ENCODE measurements at regions not wholly inside any gene's neighbourhood (a gene's known extent, or its start where the extent isn't known, plus 50 kb on each side); places are given as distances from the start of the nearest gene placed in this dataset.
"Not testable (repeated sequence)": the region's sequence is repeated elsewhere in the genome, so short reads cannot be mapped to it uniquely, and the experiment has no call there.

DNA sequence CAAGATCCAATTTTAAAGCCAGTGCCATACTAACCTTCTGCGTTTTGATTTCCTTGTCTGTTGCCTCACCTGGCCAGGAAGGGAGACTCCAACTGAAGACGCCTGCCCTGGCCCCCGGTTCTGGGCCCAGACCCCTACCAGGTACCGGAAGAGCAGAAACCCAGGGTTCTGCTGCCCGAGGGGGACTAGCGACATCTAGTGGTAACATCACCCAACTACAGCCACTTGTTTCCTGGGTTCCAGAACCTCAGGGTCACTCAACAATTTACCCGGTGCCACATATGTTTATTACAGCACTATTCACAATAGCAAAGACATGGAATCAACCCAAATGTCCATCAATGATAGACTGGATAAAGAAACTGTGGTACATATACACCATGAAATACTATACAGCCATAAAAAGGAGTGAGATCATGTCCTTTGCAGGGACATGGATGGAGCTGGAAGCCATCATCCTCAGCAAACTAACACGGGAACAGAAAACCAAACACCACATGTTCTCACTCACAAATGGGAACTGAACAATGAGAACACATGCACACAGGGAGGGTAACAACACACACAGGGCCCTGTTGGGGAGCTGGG lies 268.7 kb upstream of the IRX4 start:
- intact Hi-C loops (cut with micrococcal nuclease); H3K4me3 Mint-ChIP-seq; H3K27ac Mint-ChIP-seq; H3K27me3 Mint-ChIP-seq; H3K36me3 Mint-ChIP-seq (ENCODE audit: low read depth); H3K9me3 Mint-ChIP-seq; H3K4me1 Mint-ChIP-seq (ENCODE audit: low read depth): not testable (repeated sequence)

- Mint-ChIP-seq H3K4me1 (ENCODE audit: low read depth) (no peaks in the 10 kb centered on the region), H3K27ac (no peak overlapping the region), H3K27me3 (no peaks in the 10 kb centered on the region), H3K36me3 (ENCODE audit: low read depth) (no peaks in the 10 kb centered on the region), H3K4me3 (no peak overlapping the region), H3K9me3 (no peaks in the 10 kb centered on the region)
- intact Hi-C loops (cut with micrococcal nuclease), result no loop called here
Observed at GRCh38 chr5:2149195-2149539, 266.4 kb upstream of the IRX4 start.

- Mint-ChIP-seq H3K36me3 (ENCODE audit: low read depth) (no peaks in the 10 kb centered on the region), H3K4me1 (ENCODE audit: low read depth) (no peaks in the 10 kb centered on the region), H3K9me3 (no peaks in the 10 kb centered on the region), H3K27ac (no peak overlapping the region), H3K4me3 (no peak overlapping the region), H3K27me3 (no peaks in the 10 kb centered on the region)
- intact Hi-C loops (cut with micrococcal nuclease), result no loop called here
Observed at GRCh38 chr5:2148312-2149194, 265.8 kb upstream of the IRX4 start.

GRCh38 chr5:2147504-2148311 lies 265.0 kb upstream of the IRX4 start:
- H3K9me3 Mint-ChIP-seq, result no peaks in the 10 kb centered on the region
- no peak overlapping the region for H3K27ac Mint-ChIP-seq
- no peaks in the 10 kb centered on the region for H3K4me1 Mint-ChIP-seq (ENCODE audit: low read depth)
- intact Hi-C loops (cut with micrococcal nuclease), result no loop called here
- H3K27me3 Mint-ChIP-seq, result no peaks in the 10 kb centered on the region
- no peaks in the 10 kb centered on the region for H3K36me3 Mint-ChIP-seq (ENCODE audit: low read depth)
- no peak overlapping the region for H3K4me3 Mint-ChIP-seq

- Mint-ChIP-seq H3K27me3 (no peaks in the 10 kb centered on the region), H3K9me3 (no peaks in the 10 kb centered on the region), H3K27ac (no peak overlapping the region), H3K4me3 (no peak overlapping the region), H3K36me3 (ENCODE audit: low read depth) (no peaks in the 10 kb centered on the region), H3K4me1 (ENCODE audit: low read depth) (no peaks in the 10 kb centered on the region)
- intact Hi-C loops (cut with micrococcal nuclease), result no loop called here
Observed at GRCh38 chr5:2143646-2144353, 261.1 kb upstream of the IRX4 start.

DNA sequence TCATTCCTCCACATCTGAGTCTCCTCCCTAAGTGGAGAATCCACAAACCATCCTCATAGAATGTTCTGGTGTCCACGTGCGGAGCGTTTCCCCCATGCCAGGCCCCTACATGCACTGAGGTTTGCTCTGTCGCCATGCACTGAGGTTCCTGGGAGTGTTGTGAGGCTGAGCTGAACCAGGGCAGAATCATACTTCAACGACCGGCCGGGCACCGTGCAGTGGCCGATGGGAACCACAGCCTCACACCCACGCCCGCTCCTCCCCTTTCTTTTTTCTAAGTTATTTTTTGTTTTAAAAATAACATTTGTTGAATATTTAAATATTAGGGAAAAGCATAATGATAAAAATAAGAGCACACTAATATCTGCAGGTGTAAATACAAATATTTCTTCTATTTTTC lies 260.4 kb upstream of the IRX4 start:
- H3K4me3 Mint-ChIP-seq, result no peak overlapping the region
- intact Hi-C loops (cut with micrococcal nuclease), result no loop called here
- no peaks in the 10 kb centered on the region for H3K9me3 Mint-ChIP-seq
- H3K4me1 Mint-ChIP-seq (ENCODE audit: low read depth), result no peaks in the 10 kb centered on the region
- no peaks in the 10 kb centered on the region for H3K27me3 Mint-ChIP-seq
- no peaks in the 10 kb centered on the region for H3K36me3 Mint-ChIP-seq (ENCODE audit: low read depth)
- no peak overlapping the region for H3K27ac Mint-ChIP-seq

DNA sequence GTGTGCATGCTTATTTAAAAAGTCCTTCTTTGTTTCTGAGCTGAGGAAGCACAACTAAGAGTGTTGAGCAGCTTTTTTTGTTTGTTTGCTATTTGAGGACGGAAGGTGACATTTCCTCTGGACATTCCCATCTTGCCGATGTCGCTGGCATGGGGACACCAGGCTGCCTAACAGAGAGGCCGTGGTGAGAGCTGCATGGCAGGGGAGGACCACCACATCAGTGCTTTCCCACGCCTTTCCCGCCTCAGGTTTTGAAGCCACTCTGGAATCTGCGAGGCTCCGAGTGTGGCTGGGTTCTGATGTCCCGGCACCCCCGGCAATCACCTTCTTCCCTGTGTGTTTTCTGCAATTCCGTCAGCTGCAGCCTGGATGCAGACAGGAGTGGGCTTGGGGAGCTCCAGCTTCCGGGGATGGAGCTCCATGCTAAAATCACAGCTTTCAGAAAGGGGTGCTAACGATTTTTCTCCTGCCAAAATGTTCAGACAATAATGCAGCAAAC lies 259.8 kb upstream of the IRX4 start:
- H3K4me3 Mint-ChIP-seq, result no peak overlapping the region
- intact Hi-C loops (cut with micrococcal nuclease), result no loop called here

DNA sequence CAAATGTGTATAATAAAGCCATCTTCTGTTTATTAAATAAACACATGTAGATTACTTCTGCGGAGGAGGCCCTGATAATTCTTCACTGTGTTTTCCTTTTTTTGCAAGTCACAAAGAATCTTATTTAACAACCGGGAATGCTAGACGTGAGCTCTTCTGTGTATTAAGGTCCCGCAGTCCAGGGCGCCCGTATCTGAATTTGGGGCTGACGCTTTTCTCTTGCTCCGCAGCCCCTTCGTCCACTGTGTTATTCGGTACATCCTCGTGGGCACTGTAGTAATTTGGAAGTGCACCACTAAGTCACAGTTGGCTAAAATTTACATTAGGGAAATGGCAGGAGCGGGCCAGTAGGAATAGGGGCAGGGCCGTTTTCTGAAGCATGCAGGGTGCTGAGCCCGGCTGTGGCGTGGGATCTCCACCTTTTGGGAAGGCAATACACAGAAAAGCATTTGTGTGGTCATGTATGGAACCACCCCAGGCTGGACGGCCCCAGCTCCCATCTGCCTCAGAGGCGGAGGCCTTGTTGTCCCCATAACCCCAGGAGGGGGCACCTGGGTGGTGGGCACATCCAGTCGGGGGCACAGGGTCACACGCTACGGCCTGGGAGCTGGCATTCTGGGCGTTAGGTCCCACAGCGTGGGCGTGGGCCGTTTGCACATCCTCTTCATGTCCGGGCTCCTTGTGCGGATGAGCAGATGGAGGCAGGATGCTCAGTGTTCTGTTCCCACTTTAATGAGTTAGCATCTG lies 258.7 kb upstream of the IRX4 start:
- no peaks in the 10 kb centered on the region for H3K27me3 Mint-ChIP-seq

More for the DNA sequence above, 259.8 kb upstream of the IRX4 start:
- no peaks in the 10 kb centered on the region for H3K27me3 Mint-ChIP-seq
- no peaks in the 10 kb centered on the region for H3K9me3 Mint-ChIP-seq
- no peaks in the 10 kb centered on the region for H3K36me3 Mint-ChIP-seq (ENCODE audit: low read depth)
- H3K4me1 Mint-ChIP-seq (ENCODE audit: low read depth), result no peaks in the 10 kb centered on the region
- H3K27ac Mint-ChIP-seq, result no peak overlapping the region

DNA sequence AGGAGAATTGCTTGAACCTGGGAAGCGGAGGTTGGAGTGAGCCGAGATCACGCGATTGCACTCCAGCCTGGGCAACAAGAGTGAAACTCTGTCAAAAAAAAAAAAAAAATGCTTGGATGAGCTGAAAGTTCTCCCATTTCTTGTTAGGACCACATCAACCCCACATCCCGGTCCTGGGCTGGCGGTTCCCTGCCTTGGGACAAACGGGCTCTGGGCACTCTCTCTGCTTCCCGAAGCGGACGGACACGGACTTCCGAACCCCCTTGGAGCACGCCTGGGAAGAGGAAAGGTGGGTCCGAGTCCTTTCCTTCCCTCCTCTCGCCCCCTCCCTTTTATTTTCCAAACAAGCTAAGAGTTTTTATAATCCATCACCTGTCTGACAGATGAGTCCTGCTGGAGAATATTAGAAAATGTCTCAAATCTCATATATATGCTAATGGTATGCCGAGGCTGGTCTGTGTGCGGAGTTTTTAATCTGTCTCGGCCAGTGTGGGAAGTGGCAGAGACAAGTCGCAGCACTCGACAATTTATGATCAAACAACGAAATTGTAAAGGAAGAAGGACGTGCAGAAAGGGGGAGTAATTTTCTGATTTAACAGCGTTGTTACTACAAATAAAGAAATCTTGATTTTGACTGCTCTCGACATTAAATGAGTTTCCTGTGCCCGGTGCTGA lies 257.9 kb upstream of the IRX4 start:
- no peak overlapping the region for H3K27ac Mint-ChIP-seq
- intact Hi-C loops (cut with micrococcal nuclease), result no loop called here

More for the DNA sequence above, 258.7 kb upstream of the IRX4 start:
- no peaks in the 10 kb centered on the region for H3K36me3 Mint-ChIP-seq (ENCODE audit: low read depth)
- H3K27ac Mint-ChIP-seq, result no peak overlapping the region
- H3K4me3 Mint-ChIP-seq, result no peak overlapping the region
- intact Hi-C loops (cut with micrococcal nuclease), result no loop called here
- H3K4me1 Mint-ChIP-seq (ENCODE audit: low read depth), result no peaks in the 10 kb centered on the region
- H3K9me3 Mint-ChIP-seq, result peaks cover 5% of the 10 kb centered on the region

DNA sequence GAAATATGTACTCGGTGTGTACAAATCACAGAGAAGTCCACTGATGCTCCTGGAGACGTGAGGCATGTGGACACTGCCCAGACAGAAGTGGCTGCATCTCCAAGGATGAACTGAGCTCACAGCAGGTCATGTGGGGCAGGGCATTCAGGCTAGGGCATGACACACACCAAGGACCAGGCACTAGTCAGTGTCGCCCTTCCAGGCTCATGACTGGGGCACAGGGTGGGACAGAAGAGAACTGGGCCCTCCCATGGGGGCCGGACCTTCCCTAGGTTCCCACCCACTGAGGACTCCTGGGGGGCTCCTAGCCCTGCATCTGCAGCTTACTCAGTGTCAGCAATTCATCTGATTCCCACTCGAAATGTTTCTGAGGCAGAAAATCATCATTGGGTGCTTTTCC lies 256.8 kb upstream of the IRX4 start:
- no peaks in the 10 kb centered on the region for H3K4me1 Mint-ChIP-seq (ENCODE audit: low read depth)
- H3K27me3 Mint-ChIP-seq, result no peaks in the 10 kb centered on the region
- peaks cover 6% of the 10 kb centered on the region for H3K9me3 Mint-ChIP-seq
- no peak overlapping the region for H3K4me3 Mint-ChIP-seq
- H3K36me3 Mint-ChIP-seq (ENCODE audit: low read depth), result no peaks in the 10 kb centered on the region
- no peak overlapping the region for H3K27ac Mint-ChIP-seq
- intact Hi-C loops (cut with micrococcal nuclease), result no loop called here

More for the DNA sequence above, 257.9 kb upstream of the IRX4 start:
- no peaks in the 10 kb centered on the region for H3K4me1 Mint-ChIP-seq (ENCODE audit: low read depth)
- no peaks in the 10 kb centered on the region for H3K27me3 Mint-ChIP-seq
- H3K36me3 Mint-ChIP-seq (ENCODE audit: low read depth), result no peaks in the 10 kb centered on the region
- no peak overlapping the region for H3K4me3 Mint-ChIP-seq
- peaks cover 6% of the 10 kb centered on the region for H3K9me3 Mint-ChIP-seq

DNA sequence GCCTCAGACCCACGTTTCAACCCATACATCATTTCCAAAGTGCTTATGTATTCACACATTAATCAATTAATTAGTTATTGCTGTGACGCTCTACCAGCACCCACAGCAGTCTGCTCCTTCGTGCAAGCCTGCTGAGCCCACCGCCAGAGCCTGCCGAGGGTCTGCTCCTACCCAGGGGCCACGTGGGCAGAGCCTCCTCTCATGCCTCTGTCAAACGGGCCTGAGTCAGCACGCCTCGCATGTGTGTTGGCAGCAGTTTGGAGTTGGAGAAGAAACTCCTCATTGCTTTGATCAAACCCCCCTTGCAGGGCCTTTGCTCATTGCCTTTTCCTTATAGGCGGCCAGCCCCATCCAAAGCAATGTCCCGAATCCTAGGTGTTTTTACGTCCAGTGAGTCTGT lies 256.2 kb upstream of the IRX4 start:
- peaks cover 6% of the 10 kb centered on the region for H3K9me3 Mint-ChIP-seq
- H3K36me3 Mint-ChIP-seq (ENCODE audit: low read depth), result no peaks in the 10 kb centered on the region
- intact Hi-C loops (cut with micrococcal nuclease), result no loop called here
- H3K4me1 Mint-ChIP-seq (ENCODE audit: low read depth), result no peaks in the 10 kb centered on the region
- no peaks in the 10 kb centered on the region for H3K27me3 Mint-ChIP-seq
- no peak overlapping the region for H3K27ac Mint-ChIP-seq
- H3K4me3 Mint-ChIP-seq, result no peak overlapping the region

DNA sequence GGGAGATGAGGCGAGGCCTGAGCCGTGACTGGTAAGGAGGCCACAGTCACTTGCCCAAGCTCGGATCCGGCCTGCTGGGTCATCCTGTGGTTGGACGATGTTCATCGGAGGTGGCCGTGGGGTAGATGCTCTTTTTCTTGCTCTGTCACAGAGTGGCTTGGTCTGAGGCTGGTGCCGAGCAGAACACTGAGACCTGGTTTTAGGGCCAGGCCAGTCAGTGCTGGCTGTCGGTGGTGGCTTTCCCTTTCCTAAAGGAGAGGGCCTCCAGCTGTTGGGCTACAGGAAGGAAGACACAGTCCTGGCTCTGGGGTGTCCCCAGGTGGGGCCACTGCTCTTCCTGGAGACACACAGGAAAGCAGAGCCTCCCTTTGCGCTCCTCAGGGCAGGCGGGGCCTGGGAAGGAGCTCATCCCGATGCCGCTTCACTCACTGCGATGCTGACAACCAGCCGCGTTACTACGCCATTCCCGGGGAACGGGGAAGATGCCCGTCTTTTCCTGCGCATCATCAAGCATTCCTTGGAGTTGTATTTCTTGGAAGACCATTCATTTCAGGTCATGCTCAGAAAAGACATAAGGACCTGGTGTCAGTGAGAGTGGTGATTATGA lies 254.8 kb upstream of the IRX4 start:
- no peak overlapping the region for H3K27ac Mint-ChIP-seq
- peaks cover 6% of the 10 kb centered on the region for H3K9me3 Mint-ChIP-seq
- no peaks in the 10 kb centered on the region for H3K27me3 Mint-ChIP-seq
- H3K4me1 Mint-ChIP-seq (ENCODE audit: low read depth), result no peaks in the 10 kb centered on the region
- intact Hi-C loops (cut with micrococcal nuclease), result no loop called here
- no peak overlapping the region for H3K4me3 Mint-ChIP-seq
- no peaks in the 10 kb centered on the region for H3K36me3 Mint-ChIP-seq (ENCODE audit: low read depth)
